KG1 (cell line): ENCODE measurements at regions not wholly inside any gene's neighbourhood (a gene's known extent, or its start where the extent isn't known, plus 50 kb on each side); places are given as distances from the start of the nearest gene placed in this dataset.

Experiments
- DNase-seq: peaks from one replicate; lab custom pipeline; 2025; lab: John Stamatoyannopoulos, UW

- no peak for DNase-seq
Observed at GRCh38 chr12:38139456-38139855, 177.1 kb upstream of the ALG10B start.

GRCh38 chr12:38141239-38141638 lies 175.3 kb upstream of the ALG10B start:
- no peak for DNase-seq

- no peak for DNase-seq
Observed at GRCh38 chr12:38141861-38142260, 174.7 kb upstream of the ALG10B start.

- no peak for DNase-seq
Observed at GRCh38 chr12:38142974-38143373, 173.6 kb upstream of the ALG10B start.

GRCh38 chr12:38144049-38144448 lies 172.5 kb upstream of the ALG10B start:
- DNase-seq: no peak

- no peak for DNase-seq
Observed at GRCh38 chr12:38144601-38145436, 171.8 kb upstream of the ALG10B start.

- DNase-seq: no peak
Observed at GRCh38 chr12:38149395-38150073, 167.0 kb upstream of the ALG10B start.

GRCh38 chr12:38151991-38152700 lies 164.4 kb upstream of the ALG10B start:
- DNase-seq: no peak

GRCh38 chr12:38152816-38153736 lies 163.5 kb upstream of the ALG10B start:
- no peak for DNase-seq

GRCh38 chr12:38153737-38154061 lies 162.9 kb upstream of the ALG10B start:
- no peak for DNase-seq

- no peak for DNase-seq
Observed at GRCh38 chr12:38154096-38155019, 162.2 kb upstream of the ALG10B start.

- DNase-seq: no peak
Observed at GRCh38 chr12:38155020-38155395, 161.6 kb upstream of the ALG10B start.

- DNase-seq: no peak
Observed at GRCh38 chr12:38155526-38156496, 160.8 kb upstream of the ALG10B start.

GRCh38 chr12:38156497-38157245 lies 159.9 kb upstream of the ALG10B start:
- DNase-seq: no peak

GRCh38 chr12:38157274-38157932 lies 159.2 kb upstream of the ALG10B start:
- no peak for DNase-seq

GRCh38 chr12:38157933-38158401 lies 158.6 kb upstream of the ALG10B start:
- DNase-seq: no peak

- DNase-seq: no peak
Observed at GRCh38 chr12:38158428-38159091, 158.0 kb upstream of the ALG10B start.

- DNase-seq: no peak
Observed at GRCh38 chr12:38159092-38159551, 157.5 kb upstream of the ALG10B start.
